NCI-H1694 treated with DMSO at 0.1 percent for 48 hours (cell line): ENCODE measurements at regions not wholly inside any gene's neighbourhood (a gene's known extent, or its start where the extent isn't known, plus 50 kb on each side); places are given as distances from the start of the nearest gene placed in this dataset.
"Not testable (repeated sequence)": the region's sequence is repeated elsewhere in the genome, so short reads cannot be mapped to it uniquely, and the experiment has no call there.

Experiments used
- DNase-seq: peaks from one replicate; lab custom pipeline; 2025; lab: John Stamatoyannopoulos, UW

GRCh38 chr11:130979386-130979972 lies 63.2 kb upstream of the SNX19 start:
- DNase-seq = no peak

GRCh38 chr11:130980071-130980862 lies 64.0 kb upstream of the SNX19 start:
- DNase-seq = no peak

GRCh38 chr11:130984241-130984640 lies 68.0 kb upstream of the SNX19 start:
- not testable (repeated sequence) for DNase-seq

GRCh38 chr11:130992788-130993187 lies 76.5 kb upstream of the SNX19 start:
- DNase-seq = no peak

GRCh38 chr11:130994043-130994442 lies 77.8 kb upstream of the SNX19 start:
- no peak for DNase-seq

GRCh38 chr11:130995266-130995665 lies 79.0 kb upstream of the SNX19 start:
- DNase-seq = no peak

- DNase-seq = no peak
Observed at GRCh38 chr11:130997278-130997677, 81.0 kb upstream of the SNX19 start.

- no peak for DNase-seq
Observed at GRCh38 chr11:130999086-130999485, 82.8 kb upstream of the SNX19 start.

- no peak for DNase-seq
Observed at GRCh38 chr11:130999992-131000770, 83.9 kb upstream of the SNX19 start.

- DNase-seq = no peak
Observed at GRCh38 chr11:131002145-131002544, 85.9 kb upstream of the SNX19 start.

- DNase-seq = no peak
Observed at GRCh38 chr11:131005829-131006228, 89.5 kb upstream of the SNX19 start.

- DNase-seq = no peak
Observed at GRCh38 chr11:131025020-131025419, 108.7 kb upstream of the SNX19 start.

GRCh38 chr11:131025421-131026125 lies 109.3 kb upstream of the SNX19 start:
- no peak for DNase-seq

- DNase-seq = no peak
Observed at GRCh38 chr11:131027491-131027890, 111.2 kb upstream of the SNX19 start.

GRCh38 chr11:131033151-131033651 lies 116.9 kb upstream of the SNX19 start:
- DNase-seq = no peak

- DNase-seq = no peak
Observed at GRCh38 chr11:131036514-131036913, 120.2 kb upstream of the SNX19 start.

- no peak for DNase-seq
Observed at GRCh38 chr11:131037873-131038272, 121.6 kb upstream of the SNX19 start.

- no peak for DNase-seq
Observed at GRCh38 chr11:131038597-131038996, 122.3 kb upstream of the SNX19 start.

GRCh38 chr11:131041331-131042040 lies 125.2 kb upstream of the SNX19 start:
- DNase-seq = no peak

- DNase-seq = no peak
Observed at GRCh38 chr11:131042041-131042390, 125.7 kb upstream of the SNX19 start.

GRCh38 chr11:131043251-131043650 lies 127.0 kb upstream of the SNX19 start:
- no peak for DNase-seq

- no peak for DNase-seq
Observed at GRCh38 chr11:131044851-131045250, 128.6 kb upstream of the SNX19 start.
